K562 (cell line): ENCODE measurements at regions not wholly inside any gene's neighbourhood (a gene's known extent, or its start where the extent isn't known, plus 50 kb on each side); places are given as distances from the start of the nearest gene placed in this dataset.

Experiments
- HNRNPL ChIP-seq: fragments of 200-400 bp; formaldehyde crosslinking; IDR thresholded peaks from 2 replicates; pipeline ENCODE4 v1.6.1; 2017; ENCODE audit warnings: low read depth, mild to moderate bottlenecking, low read length
- JUN ChIP-seq, 2 experiments: sonication (generic) in 1 of 2; formaldehyde crosslinking in 1 of 2; IDR thresholded peaks; 2 replicates each; pipeline versions ENCODE4 v1.6.1 to v1.8.0; 2012 to 2022; ENCODE audit warnings: borderline replicate concordance in 2 of 2, mild to moderate bottlenecking in 2 of 2, improper control_type of control experiment in 1 of 2, low read depth in 1 of 2, low read length in 1 of 2, missing genetic modification reagents in 1 of 2
- MCM5 ChIP-seq: fragments of 450-650 bp; IDR thresholded peaks from 2 replicates; pipeline ENCODE4 v1.6.1; 2016; ENCODE audit warnings: low read depth
- MCM7 ChIP-seq, 2 experiments: fragments of 450-650 bp; IDR thresholded peaks; 2 replicates each; pipeline ENCODE4 v1.6.1; 2016 to 2018
- NR0B1 ChIP-seq: fragments of 450-650 bp; IDR thresholded peaks from one replicate; pipeline ENCODE4 v1.6.1; 2018; ENCODE audit warnings: mild to moderate bottlenecking, moderate library complexity; ENCODE audit not compliant: partially characterized antibody
- TCF15 ChIP-seq: fragments of 250-450 bp; sonication (Bioruptor Pico); IDR thresholded peaks from 2 replicates; pipeline ENCODE4 v1.8.0; 2022; ENCODE audit warnings: moderate library complexity, mild to moderate bottlenecking, inconsistent platforms
- U2AF2 ChIP-seq: fragments of 200-400 bp; formaldehyde crosslinking; optimal IDR thresholded peaks from 2 replicates; pipeline ENCODE3; 2017; ENCODE audit warnings: low read depth, mild to moderate bottlenecking, low read length
- ZNF431 ChIP-seq: sonication (generic); formaldehyde crosslinking; IDR thresholded peaks from 2 replicates; pipeline ENCODE4 v1.8.0; 2022; ENCODE audit warnings: mild to moderate bottlenecking, missing genetic modification reagents
- TF ChIP-seq, protein P1 (sequence below), 2 experiments: fragments of 450-650 bp; IDR thresholded peaks; 2 replicates each; pipeline ENCODE4 v1.6.1; 2016
- TF ChIP-seq, protein P2 (sequence below), 2 experiments: IDR thresholded peaks; 2 replicates each; pipeline ENCODE4 v1.6.1; 2011; ENCODE audit warnings: borderline replicate concordance in 1 of 2, control low read depth in 1 of 2, low read depth in 1 of 2, low read length in 1 of 2, mild to moderate bottlenecking in 1 of 2, mixed read lengths in 1 of 2, moderate library complexity in 1 of 2; ENCODE audit not compliant: insufficient read depth in 1 of 2, insufficient read length in 1 of 2, poor library complexity in 1 of 2, severe bottlenecking in 1 of 2; ENCODE audit errors: extremely low read depth in 1 of 2

GRCh38 chr1:198908995-198909394 lies 270.2 kb downstream of the PTPRC start (continued):
- TF ChIP-seq HNRNPL (no peak), MCM7 (IDR thresholded peaks at IDR 0.05) (no peak), MCM5 (no peak), U2AF2 (no peak), JUN (IDR thresholded peaks at IDR 0.05; ENCODE audit: borderline replicate concordance, low read depth, low read length) (no peak), JUN (CRISPR knock-in tag; IDR thresholded peaks at IDR 0.05; ENCODE audit: borderline replicate concordance) (no peak), ZNF431 (CRISPR knock-in tag) (no peak), TCF15 (CRISPR knock-in tag) (no peak), NR0B1 (no peak)
- TF ChIP-seq, protein P1, sequence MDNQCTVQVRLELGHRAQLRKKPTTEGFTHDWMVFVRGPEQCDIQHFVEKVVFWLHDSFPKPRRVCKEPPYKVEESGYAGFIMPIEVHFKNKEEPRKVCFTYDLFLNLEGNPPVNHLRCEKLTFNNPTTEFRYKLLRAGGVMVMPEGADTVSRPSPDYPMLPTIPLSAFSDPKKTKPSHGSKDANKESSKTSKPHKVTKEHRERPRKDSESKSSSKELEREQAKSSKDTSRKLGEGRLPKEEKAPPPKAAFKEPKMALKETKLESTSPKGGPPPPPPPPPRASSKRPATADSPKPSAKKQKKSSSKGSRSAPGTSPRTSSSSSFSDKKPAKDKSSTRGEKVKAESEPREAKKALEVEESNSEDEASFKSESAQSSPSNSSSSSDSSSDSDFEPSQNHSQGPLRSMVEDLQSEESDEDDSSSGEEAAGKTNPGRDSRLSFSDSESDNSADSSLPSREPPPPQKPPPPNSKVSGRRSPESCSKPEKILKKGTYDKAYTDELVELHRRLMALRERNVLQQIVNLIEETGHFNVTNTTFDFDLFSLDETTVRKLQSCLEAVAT (IDR thresholded peaks at IDR 0.05): no peak
- TF ChIP-seq, protein P2, sequence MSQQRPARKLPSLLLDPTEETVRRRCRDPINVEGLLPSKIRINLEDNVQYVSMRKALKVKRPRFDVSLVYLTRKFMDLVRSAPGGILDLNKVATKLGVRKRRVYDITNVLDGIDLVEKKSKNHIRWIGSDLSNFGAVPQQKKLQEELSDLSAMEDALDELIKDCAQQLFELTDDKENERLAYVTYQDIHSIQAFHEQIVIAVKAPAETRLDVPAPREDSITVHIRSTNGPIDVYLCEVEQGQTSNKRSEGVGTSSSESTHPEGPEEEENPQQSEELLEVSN (IDR thresholded peaks at IDR 0.05; ENCODE audit: borderline replicate concordance in 1 of 2, extremely low read depth in 1 of 2, insufficient read depth in 1 of 2, insufficient read length in 1 of 2, low read depth in 1 of 2, low read length in 1 of 2, poor library complexity in 1 of 2, severe bottlenecking in 1 of 2): no peak
